Endodermal cell (in vitro differentiated cells): ENCODE measurements at regions not wholly inside any gene's neighbourhood (a gene's known extent, or its start where the extent isn't known, plus 50 kb on each side); places are given as distances from the start of the nearest gene placed in this dataset.

ENCODE experiments used
- DNase-seq: peaks from one replicate; pipeline ENCODE4 v3.0.0-alpha.2; 2017
- H3K27ac ChIP-seq: 2 replicates; pipeline ENCODE4 v1.5.1; 2013; ENCODE audit warnings: mild to moderate bottlenecking, low read depth, low read length, moderate library complexity
- H3K27me3 ChIP-seq: 2 replicates; pipeline ENCODE4 v1.6.1; 2013; ENCODE audit warnings: mild to moderate bottlenecking, low read length, moderate library complexity; ENCODE audit not compliant: insufficient read depth, control insufficient read depth, poor library complexity, severe bottlenecking
- H3K36me3 ChIP-seq: 2 replicates; pipeline ENCODE4 v1.7.0; 2013; ENCODE audit warnings: mild to moderate bottlenecking, low read length, moderate library complexity; ENCODE audit not compliant: control insufficient read depth, insufficient read depth
- H3K4me1 ChIP-seq: one replicate; pipeline ENCODE4 v1.7.0; 2013; ENCODE audit warnings: low read length; ENCODE audit not compliant: control insufficient read depth, insufficient read depth
- H3K4me3 ChIP-seq: 2 replicates; pipeline ENCODE4 v1.5.1; 2013; ENCODE audit warnings: mild to moderate bottlenecking, low read length, moderate library complexity
- H3K9ac ChIP-seq: 2 replicates; pipeline ENCODE4 v1.6.1; 2013; ENCODE audit warnings: mild to moderate bottlenecking, low read length, moderate library complexity; ENCODE audit not compliant: poor library complexity, severe bottlenecking; ENCODE audit errors: extremely low read depth
- H3K9me3 ChIP-seq: 2 replicates; pipeline ENCODE4 v1.6.1; 2013; ENCODE audit warnings: mild to moderate bottlenecking, low read length, moderate library complexity; ENCODE audit not compliant: control insufficient read depth
- H3K27ac Mint-ChIP-seq: 2 replicates; pipeline ENCODE4 v1.8.0; 2020; ENCODE audit warnings: mixed read lengths
- H3K27me3 Mint-ChIP-seq: 2 replicates; pipeline ENCODE4 v1.8.0; 2021; ENCODE audit warnings: mild to moderate bottlenecking, mixed read lengths; ENCODE audit not compliant: insufficient read depth
- H3K36me3 Mint-ChIP-seq: 2 replicates; pipeline ENCODE4 v1.8.0; 2020; ENCODE audit warnings: low read depth, mixed read lengths
- H3K4me1 Mint-ChIP-seq: 2 replicates; pipeline ENCODE4 v1.8.0; 2020; ENCODE audit warnings: mixed read lengths
- H3K4me3 Mint-ChIP-seq: 2 replicates; pipeline ENCODE4 v1.8.0; 2020; ENCODE audit warnings: mild to moderate bottlenecking, moderate library complexity, mixed read lengths
- H3K9me3 Mint-ChIP-seq: 2 replicates; pipeline ENCODE4 v1.8.0; 2020; ENCODE audit warnings: mild to moderate bottlenecking, mixed read lengths
- WGBS, 2 experiments: methylation state at CpG; one replicate each; pipeline versions ENCODE4 v1.1.5 to v1.1.7; 2013; ENCODE audit warnings: missing lambda C conversion rate in 2 of 2, mixed read lengths in 1 of 2; ENCODE audit not compliant: insufficient coverage in 1 of 2, insufficient read length in 1 of 2; 5-methylcytosine and 5-hydroxymethylcytosine counted together
- TF ChIP-seq, protein P1 (sequence below): fragments of 200-600 bp; sonication (generic); conservative IDR thresholded peaks from 2 replicates; pipeline ENCODE4 v1.5.0; 2021; ENCODE audit warnings: antibody characterized with exemption, mild to moderate bottlenecking

DNA sequence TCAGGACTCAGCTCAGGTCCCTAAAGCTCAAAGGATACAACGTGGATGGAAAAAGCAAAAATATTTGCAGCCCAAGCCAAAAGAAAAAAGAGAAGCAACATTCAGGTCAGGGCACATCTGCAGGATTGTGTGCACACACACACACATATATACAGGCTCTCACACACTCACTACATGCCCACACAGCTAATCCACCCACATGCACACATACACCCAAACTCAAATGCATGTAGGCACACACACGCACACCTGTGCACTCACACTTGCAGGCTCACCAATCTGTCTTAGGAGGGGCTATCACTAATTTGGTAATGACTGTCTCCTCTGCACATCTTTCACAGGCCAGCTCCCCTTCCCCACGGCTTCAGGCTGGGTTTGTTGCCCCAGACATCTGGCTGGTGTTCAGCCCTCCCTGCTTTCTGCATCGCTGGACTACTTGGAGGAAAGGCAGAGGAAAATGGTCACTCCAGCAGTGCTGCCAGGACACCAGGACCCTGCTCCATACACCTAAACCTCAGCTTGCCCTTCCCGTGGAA, 103.6 kb upstream of the DRD2 start:
- Mint-ChIP-seq H3K27ac (no peak overlapping the region), H3K27me3 (peaks cover 19% of the 10 kb centered on the region), H3K9me3 (no peaks in the 10 kb centered on the region), H3K4me1 (peaks cover 43% of the 10 kb centered on the region), H3K36me3 (no peaks in the 10 kb centered on the region), H3K4me3 (no peak overlapping the region)
- no peaks in the 10 kb centered on the region for H3K36me3 ChIP-seq
- 37 to 59% methylated on average over 4 to 5 of the region's 5 CpGs for WGBS, 2 experiments
- peak overlapping the region; percentile 40 for H3K4me3 ChIP-seq
- TF ChIP-seq, protein P1, sequence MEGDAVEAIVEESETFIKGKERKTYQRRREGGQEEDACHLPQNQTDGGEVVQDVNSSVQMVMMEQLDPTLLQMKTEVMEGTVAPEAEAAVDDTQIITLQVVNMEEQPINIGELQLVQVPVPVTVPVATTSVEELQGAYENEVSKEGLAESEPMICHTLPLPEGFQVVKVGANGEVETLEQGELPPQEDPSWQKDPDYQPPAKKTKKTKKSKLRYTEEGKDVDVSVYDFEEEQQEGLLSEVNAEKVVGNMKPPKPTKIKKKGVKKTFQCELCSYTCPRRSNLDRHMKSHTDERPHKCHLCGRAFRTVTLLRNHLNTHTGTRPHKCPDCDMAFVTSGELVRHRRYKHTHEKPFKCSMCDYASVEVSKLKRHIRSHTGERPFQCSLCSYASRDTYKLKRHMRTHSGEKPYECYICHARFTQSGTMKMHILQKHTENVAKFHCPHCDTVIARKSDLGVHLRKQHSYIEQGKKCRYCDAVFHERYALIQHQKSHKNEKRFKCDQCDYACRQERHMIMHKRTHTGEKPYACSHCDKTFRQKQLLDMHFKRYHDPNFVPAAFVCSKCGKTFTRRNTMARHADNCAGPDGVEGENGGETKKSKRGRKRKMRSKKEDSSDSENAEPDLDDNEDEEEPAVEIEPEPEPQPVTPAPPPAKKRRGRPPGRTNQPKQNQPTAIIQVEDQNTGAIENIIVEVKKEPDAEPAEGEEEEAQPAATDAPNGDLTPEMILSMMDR = no peak
- peaks cover 16% of the 10 kb centered on the region for H3K27me3 ChIP-seq
- H3K4me1 ChIP-seq = peaks cover 15% of the 10 kb centered on the region
- peak; percentile 53 for DNase-seq
- H3K9me3 ChIP-seq = no peaks in the 10 kb centered on the region
- H3K9ac ChIP-seq = no peak overlapping the region
- H3K27ac ChIP-seq = no peak overlapping the region

DNA sequence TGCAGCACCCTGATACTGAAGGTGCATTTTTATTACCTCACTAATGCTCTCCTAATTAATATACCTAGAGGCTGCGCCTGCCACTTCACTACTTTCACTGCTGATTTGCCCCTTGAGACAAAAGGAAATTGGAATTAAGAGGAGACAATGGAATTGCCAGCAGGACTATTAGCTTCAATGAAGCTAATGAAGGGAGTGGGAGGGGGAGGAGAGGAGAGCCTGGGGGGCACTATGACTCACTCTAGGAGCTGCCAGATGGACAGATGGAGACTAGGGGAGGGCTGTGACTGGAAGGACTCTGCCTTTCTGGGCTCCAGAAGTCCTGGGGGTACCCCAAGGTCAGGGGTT, 102.8 kb upstream of the DRD2 start:
- Mint-ChIP-seq H3K27ac (no peak overlapping the region), H3K9me3 (no peaks in the 10 kb centered on the region), H3K27me3 (peaks cover 16% of the 10 kb centered on the region), H3K4me1 (peaks cover 43% of the 10 kb centered on the region), H3K36me3 (no peaks in the 10 kb centered on the region), H3K4me3 (no peak overlapping the region)
- WGBS, 2 experiments = 44% methylated on average over 1 of the region's 1 CpG; no CpG with 5 or more reads in 1 of the 2 experiments
- Histone ChIP-seq H3K9ac (no peak overlapping the region), H3K27ac (no peak overlapping the region), H3K4me1 (peaks cover 15% of the 10 kb centered on the region), H3K9me3 (no peaks in the 10 kb centered on the region), H3K4me3 (no peak overlapping the region), H3K36me3 (no peaks in the 10 kb centered on the region), H3K27me3 (peaks cover 16% of the 10 kb centered on the region)
- peak; percentile 62 for DNase-seq
- TF ChIP-seq, protein P1 = no peak

DNA sequence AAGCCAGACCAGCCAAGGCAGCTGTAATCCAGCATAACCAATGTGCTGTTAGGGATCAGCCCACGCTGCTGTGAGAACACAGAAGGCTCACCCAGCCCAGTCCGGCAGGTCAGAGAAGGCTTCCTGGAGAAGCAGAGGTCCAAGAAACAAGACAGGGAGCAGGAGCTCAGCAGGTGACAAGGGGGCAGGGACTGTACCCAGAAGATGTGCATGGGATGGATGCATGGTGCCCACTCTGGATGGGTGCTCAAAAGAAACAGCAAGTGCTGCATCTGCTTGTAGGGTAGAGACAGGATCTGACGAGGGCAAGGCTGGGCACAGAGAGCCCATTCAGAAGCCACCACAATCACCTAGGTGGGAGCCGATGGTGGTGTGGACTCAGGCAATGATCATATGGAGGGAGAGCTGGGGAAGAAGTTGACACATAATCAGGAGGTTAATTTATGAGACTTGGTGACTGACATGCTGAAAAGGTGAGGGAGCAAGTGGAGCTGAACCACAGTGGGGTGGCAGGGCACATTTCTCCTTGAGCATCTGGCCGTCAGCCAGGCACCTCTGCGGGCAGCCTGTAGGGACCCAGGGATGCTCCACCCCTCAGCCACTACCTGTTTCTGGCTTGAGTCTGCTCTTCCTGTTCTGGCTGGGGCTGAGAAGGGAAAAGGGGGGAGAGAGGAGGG, 102.3 kb upstream of the DRD2 start:
- H3K9me3 Mint-ChIP-seq = no peaks in the 10 kb centered on the region
- no peak overlapping the region for H3K4me3 ChIP-seq
- peaks cover 16% of the 10 kb centered on the region for H3K27me3 Mint-ChIP-seq
- peaks cover 15% of the 10 kb centered on the region for H3K4me1 ChIP-seq
- H3K4me1 Mint-ChIP-seq = peaks cover 43% of the 10 kb centered on the region
- H3K9me3 ChIP-seq = no peaks in the 10 kb centered on the region
- no peak overlapping the region for H3K9ac ChIP-seq
- WGBS, 2 experiments = 85 to 86% methylated on average over 4 to 6 of the region's 6 CpGs
- no peak overlapping the region for H3K27ac Mint-ChIP-seq
- no peak overlapping the region for H3K27ac ChIP-seq
- peaks cover 16% of the 10 kb centered on the region for H3K27me3 ChIP-seq
- TF ChIP-seq, protein P1 = no peak
- no peaks in the 10 kb centered on the region for H3K36me3 ChIP-seq
- no peaks in the 10 kb centered on the region for H3K36me3 Mint-ChIP-seq
- peak; percentile 67 for DNase-seq
- H3K4me3 Mint-ChIP-seq = no peak overlapping the region
